ENCODE measurements at regions not wholly inside any gene's neighbourhood (a gene's known extent, or its start where the extent isn't known, plus 50 kb on each side); places are given as distances from the start of the nearest gene placed in this dataset.

DNA sequence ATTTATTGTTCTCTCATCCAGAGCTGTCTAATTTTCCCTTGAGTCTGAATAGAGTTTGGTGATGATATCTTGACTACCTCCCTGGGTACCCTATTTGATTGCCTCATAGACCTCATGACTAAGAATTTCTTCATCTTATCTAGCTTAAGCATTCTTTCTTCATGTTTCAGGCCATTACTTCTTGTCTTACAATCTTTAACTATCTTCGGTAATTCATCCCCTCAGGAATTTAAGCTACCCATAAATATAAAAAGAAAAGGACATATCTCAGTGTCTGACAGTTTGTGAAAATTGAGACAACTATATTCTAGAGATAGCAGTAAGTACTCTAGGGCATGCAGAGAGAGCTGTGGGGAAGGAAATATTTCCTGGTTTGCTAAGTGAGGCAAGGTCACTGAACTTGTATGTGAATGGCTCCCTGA, 466.1 kb upstream of the GRID2 start:
- no peak overlapping the region for H3K9ac ChIP-seq (ENCODE audit: low read depth in 2 of 2, low read length in 2 of 2)
- H3K9me3 ChIP-seq = no peaks in the 10 kb centered on the region
- H3K27me3 ChIP-seq = no peaks in the 10 kb centered on the region
- no peaks in the 10 kb centered on the region for H3K4me1 ChIP-seq
- H3K27ac ChIP-seq = no peak overlapping the region
- no peak for DNase-seq
- H3K36me3 ChIP-seq = no peaks in the 10 kb centered on the region
- no peak overlapping the region for H3K4me3 ChIP-seq
- intact Hi-C loops (cut with DNase I) = no loop called here
- TF ChIP-seq CTCF (IDR thresholded peaks at IDR 0.05) = no peak

GRCh38 chr4:91838181-91838861, 465.4 kb upstream of the GRID2 start:
- Histone ChIP-seq H3K4me1 (no peaks in the 10 kb centered on the region), H3K9ac (ENCODE audit: low read depth in 2 of 2, low read length in 2 of 2) (no peak overlapping the region), H3K9me3 (no peaks in the 10 kb centered on the region), H3K4me3 (no peak overlapping the region), H3K27me3 (no peaks in the 10 kb centered on the region), H3K27ac (no peak overlapping the region), H3K36me3 (no peaks in the 10 kb centered on the region)
- no peak for DNase-seq
- intact Hi-C loops (cut with DNase I) = no loop called here
- TF ChIP-seq CTCF (IDR thresholded peaks at IDR 0.05) = no peak

DNA sequence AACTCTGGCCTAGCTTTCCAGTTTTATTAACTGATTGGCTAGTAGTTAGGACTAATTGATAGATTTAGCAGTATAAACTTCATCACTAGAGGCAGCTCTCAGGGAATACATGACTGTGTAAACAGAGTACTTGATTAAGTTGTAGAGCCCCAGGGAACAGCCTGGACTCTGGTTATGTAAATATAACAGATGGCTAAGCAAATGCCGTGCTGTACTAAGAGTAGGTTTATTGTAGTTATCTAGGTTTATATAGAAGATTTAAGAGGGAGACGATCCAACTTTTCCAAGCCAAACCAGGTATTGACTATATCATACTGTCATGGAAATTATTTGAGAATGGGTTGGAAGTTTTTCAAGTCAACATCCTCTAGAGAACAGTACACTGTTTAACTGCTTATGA, 463.4 kb upstream of the GRID2 start:
- no peak for DNase-seq
- TF ChIP-seq CTCF (IDR thresholded peaks at IDR 0.05) = no peak
- no peaks in the 10 kb centered on the region for H3K4me1 ChIP-seq
- intact Hi-C loops (cut with DNase I) = no loop called here
- no peak overlapping the region for H3K9ac ChIP-seq (ENCODE audit: low read depth in 2 of 2, low read length in 2 of 2)
- no peaks in the 10 kb centered on the region for H3K36me3 ChIP-seq
- H3K4me3 ChIP-seq = no peak overlapping the region
- H3K27me3 ChIP-seq = no peaks in the 10 kb centered on the region
- no peaks in the 10 kb centered on the region for H3K9me3 ChIP-seq
- H3K27ac ChIP-seq = no peak overlapping the region

GRCh38 chr4:91846233-91846632, 457.5 kb upstream of the GRID2 start:
- no peaks in the 10 kb centered on the region for H3K9me3 ChIP-seq
- TF ChIP-seq CTCF (IDR thresholded peaks at IDR 0.05) = no peak
- H3K27me3 ChIP-seq = no peaks in the 10 kb centered on the region
- intact Hi-C loops (cut with DNase I) = no loop called here
- no peak overlapping the region for H3K9ac ChIP-seq (ENCODE audit: low read depth in 2 of 2, low read length in 2 of 2)
- H3K27ac ChIP-seq = no peak overlapping the region
- no peak overlapping the region for H3K4me3 ChIP-seq
- no peaks in the 10 kb centered on the region for H3K36me3 ChIP-seq
- no peak for DNase-seq
- H3K4me1 ChIP-seq = no peaks in the 10 kb centered on the region

DNA sequence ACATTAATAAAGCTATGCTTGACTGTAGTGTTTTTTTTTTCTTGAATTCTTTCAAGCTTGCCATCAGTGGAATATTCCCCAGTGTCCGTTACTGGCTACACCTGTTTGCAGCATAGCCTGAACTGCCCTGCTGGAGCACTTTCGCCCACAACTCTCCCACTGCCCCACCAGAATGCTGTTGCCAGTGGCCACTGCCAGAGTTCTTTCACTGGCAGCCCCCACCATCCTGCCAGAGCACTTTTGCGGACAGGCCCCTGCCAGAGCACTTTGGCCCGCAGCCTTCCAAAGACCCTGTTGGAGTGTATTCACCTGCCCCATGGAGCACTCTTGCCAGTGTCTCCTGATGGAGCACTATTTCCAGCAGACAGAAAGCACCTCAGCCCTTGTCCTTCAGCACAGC, 452.3 kb upstream of the GRID2 start:
- Histone ChIP-seq H3K4me1 (no peaks in the 10 kb centered on the region), H3K27me3 (no peaks in the 10 kb centered on the region), H3K4me3 (no peak overlapping the region), H3K9me3 (no peaks in the 10 kb centered on the region), H3K27ac (no peak overlapping the region), H3K36me3 (no peaks in the 10 kb centered on the region), H3K9ac (ENCODE audit: low read depth in 2 of 2, low read length in 2 of 2) (no peak overlapping the region)
- intact Hi-C loops (cut with DNase I) = no loop called here
- no peak for TF ChIP-seq CTCF (IDR thresholded peaks at IDR 0.05)
- no peak for DNase-seq
